NCI-H748 treated with DMSO at 0.1 percent for 48 hours (cell line): ENCODE measurements at regions not wholly inside any gene's neighbourhood (a gene's known extent, or its start where the extent isn't known, plus 50 kb on each side); places are given as distances from the start of the nearest gene placed in this dataset.
"Not testable (repeated sequence)": the region's sequence is repeated elsewhere in the genome, so short reads cannot be mapped to it uniquely, and the experiment has no call there.

Source experiments
- DNase-seq: peaks from one replicate; lab custom pipeline; 2025; lab: John Stamatoyannopoulos, UW

DNA sequence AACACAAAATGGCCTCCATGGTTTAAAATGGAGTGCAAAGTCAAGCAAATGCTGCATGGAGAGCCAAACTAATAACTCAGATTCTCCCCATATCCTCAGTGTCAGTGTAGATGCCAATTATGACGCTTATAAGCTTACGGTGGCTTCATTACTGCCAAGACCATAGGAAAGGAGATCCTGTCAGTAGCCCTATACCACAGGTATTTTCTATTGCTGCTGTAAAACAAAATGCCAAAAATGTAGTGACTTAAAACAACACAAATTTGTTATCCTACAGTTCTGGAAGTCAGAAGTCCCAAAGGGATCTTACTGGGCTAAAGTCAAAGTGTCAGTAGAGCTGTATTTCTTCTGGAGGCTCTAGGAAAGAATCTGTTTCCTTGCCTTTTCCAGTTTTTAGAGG lies 149.8 kb upstream of the GBE1 start:
- DNase-seq = no peak

- DNase-seq = no peak
Observed at GRCh38 chr3:81910244-81910852, 148.9 kb upstream of the GBE1 start.

- DNase-seq = no peak
Observed at GRCh38 chr3:81909796-81910195, 148.4 kb upstream of the GBE1 start.

DNA sequence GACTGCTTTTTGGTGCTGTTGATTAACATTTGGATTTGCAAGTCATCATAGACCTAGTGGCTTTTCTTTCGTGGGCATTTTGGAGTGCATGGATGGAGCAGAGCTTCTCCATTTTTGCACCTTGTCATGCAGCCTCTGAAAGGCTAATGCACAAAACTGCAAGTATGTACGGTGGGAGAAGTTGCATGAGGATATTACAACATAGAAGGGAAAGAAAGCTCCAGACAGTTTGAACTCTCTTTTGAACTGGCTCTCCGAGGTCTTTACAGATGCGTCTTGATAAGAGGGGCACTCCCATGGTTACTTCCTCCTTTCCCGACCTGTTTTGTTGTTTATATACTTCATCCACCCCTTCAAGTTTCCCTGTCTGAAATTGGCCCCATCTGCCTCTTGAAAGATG lies 147.1 kb upstream of the GBE1 start:
- DNase-seq = no peak

- DNase-seq = no peak
Observed at GRCh38 chr3:81898336-81898735, 136.9 kb upstream of the GBE1 start.

- no peak for DNase-seq
Observed at GRCh38 chr3:81894598-81894997, 133.2 kb upstream of the GBE1 start.

DNA sequence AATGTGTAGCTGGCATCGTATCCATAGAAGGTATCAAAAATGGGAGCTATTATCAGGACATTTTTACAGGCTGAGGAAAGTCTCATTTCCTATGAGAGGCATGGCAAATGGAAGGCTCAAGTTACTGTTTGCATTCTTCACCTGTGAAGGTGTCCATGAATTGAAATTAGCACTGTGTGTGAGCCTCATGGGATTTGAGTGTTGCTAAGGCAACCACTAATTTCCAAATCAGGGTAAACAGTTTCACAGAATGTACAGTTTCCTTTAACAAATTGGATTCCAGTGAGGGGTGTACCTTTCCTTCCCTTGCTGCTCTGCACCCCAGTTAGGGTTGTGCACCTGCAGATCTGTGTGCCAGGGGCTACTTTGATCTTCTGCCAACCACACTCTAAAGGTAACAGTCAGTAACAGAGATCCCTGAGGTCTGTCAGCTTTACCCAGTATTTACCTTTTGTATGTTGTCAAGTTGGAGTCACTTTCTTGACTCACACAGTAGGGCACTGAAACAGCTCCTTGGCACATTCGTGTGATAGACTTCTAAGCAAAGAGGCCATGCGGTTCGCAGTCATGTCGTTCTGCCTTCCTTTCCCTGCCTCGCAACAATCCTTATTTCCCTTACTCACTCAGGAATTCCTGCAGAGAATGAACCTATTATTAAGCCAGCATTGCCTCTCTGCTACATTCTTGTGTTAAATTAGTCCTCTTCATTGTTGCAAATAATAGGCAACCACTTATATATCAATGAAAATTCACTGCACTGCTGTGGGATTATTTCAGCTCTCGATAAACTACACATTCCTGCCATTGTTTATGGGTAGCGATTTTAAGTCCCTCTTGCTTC lies 129.8 kb upstream of the GBE1 start:
- peak; percentile 44 for DNase-seq

DNA sequence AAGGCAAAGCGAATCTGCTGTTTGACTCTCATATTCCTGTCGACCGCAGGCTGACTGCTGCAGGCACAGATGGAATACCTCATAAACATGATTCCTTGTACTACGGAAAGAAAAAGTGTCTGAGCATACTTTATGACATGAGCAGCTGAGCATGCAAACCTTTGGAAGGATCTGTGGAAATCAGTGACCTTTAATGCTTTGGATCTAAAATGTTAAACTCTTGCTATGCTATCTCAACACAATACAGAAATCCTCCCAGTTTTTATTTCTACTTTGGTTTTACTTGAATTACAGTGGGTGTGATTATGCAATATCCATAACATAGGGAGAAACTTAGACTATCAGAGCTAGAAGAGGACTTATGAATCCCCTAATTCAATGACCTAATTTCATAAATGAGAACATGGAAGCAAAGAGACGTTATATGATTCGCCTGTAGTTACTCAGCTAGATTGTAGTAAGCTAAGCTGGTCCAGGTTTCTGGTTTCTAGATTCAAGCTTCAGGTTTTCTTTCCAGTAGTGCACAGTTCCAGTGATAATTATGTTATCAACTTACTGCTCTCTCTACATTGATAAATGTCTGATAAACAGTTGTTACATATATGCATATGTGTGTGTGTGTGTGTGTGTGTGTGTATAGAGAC lies 127.6 kb upstream of the GBE1 start:
- no peak for DNase-seq

DNA sequence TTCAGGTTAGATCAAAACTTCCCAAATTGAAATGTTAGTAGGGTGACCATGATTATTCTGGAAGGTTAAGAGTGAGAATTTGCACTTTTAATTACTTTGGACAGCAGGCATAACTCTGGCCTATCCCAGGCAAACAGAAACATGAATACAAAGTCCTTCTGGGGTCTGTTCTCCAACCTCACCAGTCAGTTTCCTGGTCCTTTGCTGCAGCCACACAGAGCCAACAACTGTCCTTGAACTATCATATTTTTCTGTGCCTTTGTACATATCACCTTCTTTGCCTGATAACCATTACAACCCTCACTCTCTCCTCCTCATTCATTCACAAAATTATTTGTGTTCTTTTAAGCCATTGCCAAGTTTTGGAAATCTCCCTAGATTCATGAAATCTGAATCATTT lies 126.0 kb upstream of the GBE1 start:
- DNase-seq = no peak

- no peak for DNase-seq
Observed at GRCh38 chr3:81886081-81886480, 124.6 kb upstream of the GBE1 start.

DNA sequence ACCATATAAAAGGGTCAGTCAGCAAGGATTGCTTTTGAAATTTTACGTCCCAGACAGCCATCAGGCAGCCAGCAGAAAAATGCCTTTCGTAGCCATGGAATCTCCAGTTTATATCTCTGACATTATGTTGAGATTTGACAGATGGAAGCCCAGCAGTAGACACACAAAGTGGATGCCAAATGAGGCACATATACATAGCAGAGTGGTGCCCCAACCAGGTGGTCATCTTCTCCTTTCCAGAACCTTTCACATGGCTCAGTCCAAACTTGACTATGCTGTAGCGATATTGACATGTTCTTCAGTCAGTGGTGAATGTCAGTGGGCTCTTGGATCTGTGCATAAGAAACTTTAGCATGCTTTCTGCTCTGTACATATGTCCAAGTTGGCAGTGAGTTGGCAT lies 123.3 kb upstream of the GBE1 start:
- DNase-seq = no peak

DNA sequence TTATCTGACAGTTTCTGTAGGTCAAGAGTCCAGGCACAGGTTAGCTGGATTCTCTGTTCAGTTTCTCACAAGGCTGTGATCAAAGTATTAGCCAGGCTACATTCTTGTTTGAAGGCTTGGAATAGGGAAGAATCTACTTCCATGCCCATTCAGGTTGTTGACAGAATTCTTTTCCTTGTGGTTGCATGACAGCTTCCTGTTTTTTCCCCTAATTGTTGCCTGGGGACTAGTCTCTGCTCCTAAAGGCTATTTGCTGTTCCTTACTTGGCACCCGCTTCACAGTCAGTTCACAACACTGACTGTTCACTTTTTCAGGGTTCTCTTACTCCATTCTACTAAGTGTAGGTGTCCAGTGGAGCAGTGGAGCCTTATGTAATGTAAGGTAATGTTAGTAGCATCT lies 115.4 kb upstream of the GBE1 start:
- no peak for DNase-seq

DNA sequence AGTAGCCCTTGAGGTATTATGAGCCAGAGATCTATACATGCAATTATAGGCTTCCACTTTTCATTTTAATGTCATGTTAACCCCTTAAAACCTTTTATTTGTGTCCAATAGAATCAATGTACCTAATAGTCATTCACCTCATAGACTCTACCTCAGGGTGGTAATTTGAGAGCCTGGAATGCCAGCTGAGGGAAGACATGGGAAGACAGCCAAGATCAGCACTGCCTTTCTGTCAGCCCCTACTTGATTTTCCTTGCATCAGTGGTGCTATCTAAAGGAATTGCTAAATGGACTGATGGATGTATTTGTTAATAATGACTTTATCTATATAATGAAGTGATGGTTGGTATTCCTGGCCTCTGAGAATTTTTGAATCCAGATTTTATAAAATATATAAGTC lies 113.3 kb upstream of the GBE1 start:
- DNase-seq = no peak

DNA sequence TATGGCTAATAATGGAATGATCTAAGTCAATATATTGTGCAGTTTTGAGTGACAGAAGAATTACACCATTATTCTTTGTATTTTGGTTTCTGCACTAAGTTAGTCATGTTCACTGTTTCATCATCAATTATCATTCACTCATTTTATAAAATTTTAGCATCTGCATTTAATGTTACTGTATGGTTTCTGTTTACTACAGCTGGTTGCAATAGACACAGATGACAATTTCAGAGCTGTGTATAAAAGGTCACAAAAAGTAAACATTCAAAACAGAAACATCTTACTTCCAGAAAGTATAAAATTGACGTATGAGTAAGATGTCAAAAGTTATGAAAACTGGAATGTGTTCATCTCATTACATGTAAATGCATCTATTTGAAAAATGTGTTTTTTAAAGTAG lies 111.1 kb upstream of the GBE1 start:
- DNase-seq = no peak

GRCh38 chr3:81871358-81872155 lies 110.1 kb upstream of the GBE1 start:
- DNase-seq = no peak

DNA sequence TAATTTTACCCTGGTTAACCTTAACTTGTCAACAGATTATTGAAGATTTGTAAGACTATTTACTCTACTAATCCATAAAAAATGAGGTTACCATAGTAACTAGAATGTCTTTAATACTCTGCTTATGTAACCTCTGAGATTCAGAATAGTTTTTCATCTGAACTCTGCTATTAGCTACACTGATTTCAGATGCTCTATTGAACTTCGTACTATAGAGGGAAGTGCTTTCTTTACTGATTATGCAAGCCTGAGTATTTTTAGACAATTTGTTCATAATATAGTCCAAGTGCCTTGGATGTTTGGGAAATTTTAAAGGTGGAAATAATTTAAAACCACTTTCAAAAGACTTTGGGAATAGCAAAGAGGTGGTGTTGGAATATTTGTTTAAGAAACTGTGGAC lies 107.9 kb upstream of the GBE1 start:
- no peak for DNase-seq

- no peak for DNase-seq
Observed at GRCh38 chr3:81868597-81868996, 107.2 kb upstream of the GBE1 start.

GRCh38 chr3:81867875-81868274 lies 106.4 kb upstream of the GBE1 start:
- DNase-seq = no peak

- DNase-seq = not testable (repeated sequence)
Observed at GRCh38 chr3:81865164-81865563, 103.7 kb upstream of the GBE1 start.

GRCh38 chr3:81864272-81864671 lies 102.8 kb upstream of the GBE1 start:
- no peak for DNase-seq

GRCh38 chr3:81863756-81864155 lies 102.3 kb upstream of the GBE1 start:
- DNase-seq = no peak

GRCh38 chr3:81861593-81861992 lies 100.1 kb upstream of the GBE1 start:
- DNase-seq = no peak

DNA sequence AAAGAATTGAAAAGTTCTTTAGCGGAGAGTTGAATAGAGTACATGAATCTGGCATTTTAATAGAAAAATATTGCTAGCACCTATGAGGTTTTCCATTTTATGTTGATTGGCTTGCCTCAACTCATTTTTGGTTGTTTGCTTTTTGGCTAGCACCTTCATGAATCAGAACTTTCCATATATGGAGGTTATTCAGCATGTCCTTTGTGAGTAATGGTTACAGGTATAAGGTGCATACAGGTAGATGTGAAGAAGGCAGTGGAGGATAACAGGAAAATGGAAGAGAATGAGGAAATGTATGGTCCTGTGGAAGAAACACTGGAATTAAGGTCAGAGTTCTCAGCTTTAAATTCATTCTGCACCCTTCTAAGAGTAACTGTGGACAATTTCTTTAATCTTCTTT lies 98.1 kb upstream of the GBE1 start:
- DNase-seq = no peak
